Spinal cord (tissue), 9 donors: ENCODE measurements at regions not wholly inside any gene's neighbourhood (a gene's known extent, or its start where the extent isn't known, plus 50 kb on each side); places are given as distances from the start of the nearest gene placed in this dataset.

ENCODE experiments used
- DNase-seq, 6 donors: peaks; one replicate each; pipeline versions ENCODE4 v3.0.0 to v3.0.0-alpha.2; 2013 to 2015; ENCODE audit warnings: low spot score in 6 of 6, low read depth in 4 of 6
- H3K27ac ChIP-seq: one replicate; pipeline ENCODE4 v1.5.1; 2013; ENCODE audit warnings: low read depth, low read length, control low read depth
- H3K27me3 ChIP-seq: one replicate; pipeline ENCODE4 v1.6.1; 2013; ENCODE audit warnings: low read length; ENCODE audit not compliant: control insufficient read depth, insufficient read depth
- H3K36me3 ChIP-seq: one replicate; pipeline ENCODE4 v1.6.1; 2013; ENCODE audit warnings: low read length; ENCODE audit not compliant: control insufficient read depth, insufficient read depth
- H3K4me1 ChIP-seq: one replicate; pipeline ENCODE4 v1.6.1; 2013; ENCODE audit warnings: low read length; ENCODE audit not compliant: control insufficient read depth, insufficient read depth
- H3K4me3 ChIP-seq: one replicate; pipeline ENCODE4 v1.5.1; 2013; ENCODE audit warnings: low read depth, low read length, control low read depth
- H3K9me3 ChIP-seq: one replicate; pipeline ENCODE4 v1.6.1; 2013; ENCODE audit warnings: low read length; ENCODE audit not compliant: control insufficient read depth, insufficient read depth
- WGBS: methylation state at CpG from one replicate; pipeline ENCODE4 v1.1.5; 2013; ENCODE audit warnings: missing lambda C conversion rate; ENCODE audit not compliant: insufficient coverage; 5-methylcytosine and 5-hydroxymethylcytosine counted together
- donor health status: healthy.

DNA sequence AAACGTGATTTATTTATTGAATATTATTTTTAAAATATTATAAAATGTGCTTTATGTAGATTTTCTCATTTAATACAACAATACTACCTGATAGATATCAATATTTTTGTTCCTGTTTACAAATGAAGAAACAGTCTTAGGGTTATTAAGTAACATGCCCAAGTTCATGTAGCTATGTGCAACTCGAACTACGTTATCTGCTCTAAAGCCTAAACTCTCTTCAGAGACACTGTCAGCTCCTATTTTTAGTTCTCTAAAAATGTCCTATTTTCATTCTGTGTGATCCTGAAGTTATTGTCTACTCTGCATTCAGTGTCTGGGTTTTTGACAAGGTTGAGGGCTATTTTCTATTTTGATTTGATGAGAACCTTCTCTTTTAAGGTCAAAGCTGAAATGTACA is 550.1 kb upstream of the B3GALT2 start:
- no peaks in the 10 kb centered on the region for H3K4me1 ChIP-seq
- H3K27me3 ChIP-seq, result no peaks in the 10 kb centered on the region
- H3K9me3 ChIP-seq, result no peaks in the 10 kb centered on the region
- H3K36me3 ChIP-seq, result no peaks in the 10 kb centered on the region
- H3K27ac ChIP-seq, result no peak overlapping the region
- WGBS, result no CpG with 5 or more reads among the region's 3 CpGs
- no peak for DNase-seq
- H3K4me3 ChIP-seq, result no peak overlapping the region

- Histone ChIP-seq H3K36me3 (no peaks in the 10 kb centered on the region), H3K4me1 (no peaks in the 10 kb centered on the region), H3K27ac (no peak overlapping the region), H3K4me3 (no peak overlapping the region), H3K9me3 (no peaks in the 10 kb centered on the region), H3K27me3 (no peaks in the 10 kb centered on the region)
- no peak for DNase-seq
- WGBS, result 100% methylated on average over 1 of the region's 3 CpGs
These were observed 547.3 kb upstream of the B3GALT2 start for GRCh38 chr1:193733674-193734073.

- Histone ChIP-seq H3K27me3 (no peaks in the 10 kb centered on the region), H3K9me3 (peaks cover 1% of the 10 kb centered on the region), H3K36me3 (no peaks in the 10 kb centered on the region), H3K27ac (no peak overlapping the region), H3K4me1 (no peaks in the 10 kb centered on the region), H3K4me3 (no peak overlapping the region)
- WGBS, result 86% methylated on average over 2 of the region's 3 CpGs
- no peak for DNase-seq
These were observed 543.6 kb upstream of the B3GALT2 start for GRCh38 chr1:193730017-193730416.

- DNase-seq, result no peak
- Histone ChIP-seq H3K27ac (no peak overlapping the region), H3K4me1 (no peaks in the 10 kb centered on the region), H3K36me3 (no peaks in the 10 kb centered on the region), H3K9me3 (peaks cover 1% of the 10 kb centered on the region), H3K4me3 (no peak overlapping the region), H3K27me3 (no peaks in the 10 kb centered on the region)
- no CpG with 5 or more reads among the region's 2 CpGs for WGBS
These were observed 543.0 kb upstream of the B3GALT2 start for GRCh38 chr1:193729429-193729828.

GRCh38 chr1:193727850-193728249 is 541.4 kb upstream of the B3GALT2 start:
- Histone ChIP-seq H3K4me3 (no peak overlapping the region), H3K36me3 (no peaks in the 10 kb centered on the region), H3K9me3 (peaks cover 1% of the 10 kb centered on the region), H3K4me1 (no peaks in the 10 kb centered on the region), H3K27me3 (no peaks in the 10 kb centered on the region), H3K27ac (no peak overlapping the region)
- WGBS, result no CpG with 5 or more reads among the region's 1 CpG
- DNase-seq, result no peak

GRCh38 chr1:193726722-193727121 is 540.3 kb upstream of the B3GALT2 start:
- WGBS, result no CpG with 5 or more reads among the region's 3 CpGs
- H3K9me3 ChIP-seq, result peaks cover 1% of the 10 kb centered on the region
- no peak overlapping the region for H3K27ac ChIP-seq
- no peak for DNase-seq
- no peaks in the 10 kb centered on the region for H3K27me3 ChIP-seq
- no peak overlapping the region for H3K4me3 ChIP-seq
- H3K36me3 ChIP-seq, result no peaks in the 10 kb centered on the region
- no peaks in the 10 kb centered on the region for H3K4me1 ChIP-seq

DNA sequence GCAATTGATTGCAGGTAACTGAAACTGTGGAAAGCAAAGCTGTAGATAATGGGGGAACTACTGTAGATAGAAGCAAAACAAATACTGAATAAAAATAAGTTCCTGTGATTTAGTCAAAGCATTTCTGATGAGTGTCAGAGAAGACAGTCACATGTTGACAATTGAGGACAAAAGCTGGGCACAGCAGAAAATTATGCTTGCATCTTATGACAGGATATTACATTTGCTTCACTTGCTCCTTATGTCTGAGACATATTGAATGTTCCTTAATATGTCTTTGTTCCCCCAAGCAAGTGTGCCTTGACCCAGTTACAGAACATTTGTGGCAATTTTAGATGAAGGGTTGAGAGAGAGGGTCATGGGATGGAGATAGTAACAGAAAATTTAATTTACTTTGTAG is 526.0 kb upstream of the B3GALT2 start:
- H3K27ac ChIP-seq, result no peak overlapping the region

DNA sequence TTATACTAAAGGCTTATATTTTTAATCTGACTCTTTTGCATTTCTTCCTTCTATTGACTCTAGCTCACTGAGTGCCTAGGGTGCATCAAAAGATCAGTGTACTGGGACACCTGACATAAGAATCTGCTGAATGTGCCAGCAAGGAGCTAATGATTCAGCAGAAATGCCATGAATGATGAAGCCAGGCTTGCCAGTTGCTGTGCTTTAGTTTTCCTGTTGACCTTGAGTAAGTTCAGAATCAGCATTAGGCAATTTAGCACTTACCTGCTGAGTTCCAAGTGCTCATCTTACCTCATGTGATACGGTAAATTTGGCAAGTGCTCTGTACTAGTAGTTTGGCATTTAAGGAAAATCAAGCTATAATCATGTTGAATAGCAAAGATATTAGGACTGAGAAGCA is 523.2 kb upstream of the B3GALT2 start:
- no peaks in the 10 kb centered on the region for H3K4me1 ChIP-seq
- H3K27me3 ChIP-seq, result no peaks in the 10 kb centered on the region
- no peak overlapping the region for H3K27ac ChIP-seq
- WGBS, result no CpG with 5 or more reads among the region's 1 CpG
- DNase-seq, result no peak
- no peaks in the 10 kb centered on the region for H3K36me3 ChIP-seq
- H3K9me3 ChIP-seq, result no peaks in the 10 kb centered on the region
- no peak overlapping the region for H3K4me3 ChIP-seq

More for the DNA sequence above, 526.0 kb upstream of the B3GALT2 start:
- no peaks in the 10 kb centered on the region for H3K27me3 ChIP-seq
- no peaks in the 10 kb centered on the region for H3K4me1 ChIP-seq
- no peaks in the 10 kb centered on the region for H3K36me3 ChIP-seq
- no peak overlapping the region for H3K4me3 ChIP-seq
- no peaks in the 10 kb centered on the region for H3K9me3 ChIP-seq
- DNase-seq, result no peak

GRCh38 chr1:193707271-193708021 is 521.0 kb upstream of the B3GALT2 start:
- DNase-seq, result no peak
- Histone ChIP-seq H3K9me3 (no peaks in the 10 kb centered on the region), H3K27me3 (no peaks in the 10 kb centered on the region), H3K4me1 (no peaks in the 10 kb centered on the region), H3K36me3 (no peaks in the 10 kb centered on the region), H3K4me3 (no peak overlapping the region), H3K27ac (no peak overlapping the region)
- WGBS, result no CpG with 5 or more reads among the region's 2 CpGs

DNA sequence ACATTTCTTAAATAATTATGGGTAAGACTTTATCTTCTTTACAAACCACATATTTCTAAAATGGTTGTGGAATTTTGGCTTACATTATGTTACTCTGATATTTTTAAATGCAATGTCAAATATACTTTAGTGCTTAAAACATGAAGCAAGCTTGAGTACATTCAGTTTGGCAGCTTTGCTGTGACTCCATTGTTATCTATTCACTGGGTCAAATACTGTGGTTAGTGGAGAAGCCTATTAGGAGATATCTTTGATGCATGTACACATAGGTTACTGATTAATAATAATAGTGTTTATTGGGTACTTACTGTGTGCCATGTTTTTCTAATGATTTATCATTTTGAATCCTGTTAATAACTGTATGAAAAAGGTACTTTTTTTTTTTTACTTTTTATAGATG is 520.4 kb upstream of the B3GALT2 start:
- no peak overlapping the region for H3K4me3 ChIP-seq
- H3K9me3 ChIP-seq, result no peaks in the 10 kb centered on the region
- H3K36me3 ChIP-seq, result no peaks in the 10 kb centered on the region
- H3K27ac ChIP-seq, result no peak overlapping the region
- no peaks in the 10 kb centered on the region for H3K4me1 ChIP-seq
- no peaks in the 10 kb centered on the region for H3K27me3 ChIP-seq
- no peak for DNase-seq
